GOT3 (cell line): ENCODE measurements at regions not wholly inside any gene's neighbourhood (a gene's known extent, or its start where the extent isn't known, plus 50 kb on each side); places are given as distances from the start of the nearest gene placed in this dataset.

Experiments used
- DNase-seq: peaks from one replicate; lab custom pipeline; 2025; ENCODE audit warnings: mixed read lengths; lab: John Stamatoyannopoulos, UW

- DNase-seq, result peak; percentile 16
These were observed 131.4 kb upstream of the SLC1A4 start for GRCh38 chr2:64857581-64858471.

DNA sequence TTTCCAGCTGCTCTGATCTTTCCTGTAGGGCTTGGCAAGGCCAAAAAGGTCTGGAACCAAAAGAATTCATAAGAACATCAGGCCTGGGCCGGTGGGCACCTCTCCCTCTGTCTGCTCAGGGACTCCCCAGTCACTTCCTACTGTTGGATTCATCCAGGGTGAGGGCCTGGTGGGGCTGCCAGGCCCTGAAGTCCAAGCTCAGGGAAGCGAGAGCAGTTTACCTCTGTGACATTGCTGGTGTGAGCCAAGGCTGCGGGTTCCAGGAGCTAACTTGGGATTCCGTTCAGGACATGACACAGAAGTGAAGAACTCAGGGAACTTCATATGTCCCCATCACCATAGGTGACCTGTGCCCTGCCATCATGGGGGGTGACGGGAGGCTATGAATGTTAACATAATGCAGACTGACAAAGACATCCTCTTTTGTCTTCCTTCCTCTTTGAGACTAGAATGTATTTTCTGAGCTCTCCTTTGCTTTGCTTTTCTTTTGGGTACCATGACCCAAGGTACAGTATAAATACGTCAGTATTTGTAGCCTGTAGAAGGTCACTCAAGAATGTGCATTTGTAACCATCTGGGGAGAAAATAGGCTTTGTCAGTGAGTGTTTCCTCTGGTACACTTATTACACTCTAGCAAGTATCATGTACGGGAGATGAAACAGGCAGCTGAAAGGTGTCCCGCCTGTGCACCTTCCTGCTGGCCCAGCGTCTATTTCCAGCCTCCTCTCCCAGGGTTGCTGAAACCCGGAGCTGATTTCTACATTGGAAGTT, 130.5 kb upstream of the SLC1A4 start:
- no peak for DNase-seq

GRCh38 chr2:64859312-64860212, 129.6 kb upstream of the SLC1A4 start:
- DNase-seq, result peak; percentile 71

GRCh38 chr2:64860276-64860885, 128.8 kb upstream of the SLC1A4 start:
- DNase-seq, result no peak

DNA sequence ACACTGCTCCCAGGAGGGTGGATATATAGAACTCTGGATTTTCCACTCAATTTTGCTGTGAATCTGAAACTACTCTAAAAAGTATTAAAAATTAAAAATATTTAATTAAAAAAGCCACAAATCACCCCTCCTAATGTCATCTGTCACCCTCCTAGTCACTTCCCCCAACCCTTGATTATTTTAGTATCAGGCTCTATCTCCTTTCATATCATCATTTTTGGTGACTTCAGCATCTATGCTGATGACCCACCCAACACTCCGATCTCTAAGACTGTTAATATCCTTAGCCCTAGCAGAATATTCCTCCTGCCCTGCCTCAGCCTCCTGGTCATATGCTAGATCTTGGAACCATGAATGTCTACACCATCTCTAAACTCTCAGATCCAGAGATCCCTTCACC, 128.3 kb upstream of the SLC1A4 start:
- DNase-seq, result no peak

DNA sequence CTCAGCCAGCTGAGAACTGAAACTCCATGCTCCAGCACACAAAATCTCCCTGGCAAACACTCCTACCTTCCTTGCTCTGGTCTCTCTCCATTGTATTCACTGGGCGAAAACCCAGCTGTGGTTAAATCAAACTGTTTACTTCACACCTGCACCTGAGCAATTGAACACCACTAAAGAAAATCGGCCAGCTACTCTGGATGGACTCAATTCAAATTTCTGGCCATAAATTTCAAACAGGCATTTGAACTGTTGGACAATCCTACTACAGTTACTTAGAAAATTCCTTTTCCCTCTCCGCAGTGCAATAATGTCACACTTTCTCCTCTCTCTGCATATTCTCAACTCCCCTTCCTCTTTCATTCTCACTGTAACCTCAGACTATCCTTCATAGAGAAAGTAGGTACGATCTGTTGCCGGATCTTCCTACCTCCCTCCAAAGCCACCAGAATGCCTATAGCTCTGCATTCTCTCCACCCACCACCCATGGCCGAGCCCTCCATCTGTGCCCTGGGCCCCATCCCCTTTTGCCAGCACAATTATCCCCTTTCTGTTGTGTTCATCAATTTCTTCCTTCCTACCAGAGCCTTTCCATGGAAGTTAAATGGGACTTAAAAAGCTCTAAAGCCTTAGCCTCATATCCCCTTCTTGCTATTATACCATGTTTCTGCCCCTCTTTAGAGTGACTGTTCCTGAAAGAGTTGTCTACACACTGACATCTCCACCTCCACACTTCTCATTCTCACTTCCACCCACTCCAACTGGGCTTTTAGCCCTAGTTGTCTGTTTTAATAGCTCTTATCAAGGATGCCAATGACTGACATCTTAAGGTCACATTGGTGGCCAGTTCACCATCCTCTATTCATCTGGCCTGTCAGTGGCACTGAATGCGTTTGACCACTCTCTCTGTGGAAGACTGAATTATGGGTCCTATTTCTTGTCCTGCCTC, 127.5 kb upstream of the SLC1A4 start:
- DNase-seq, result no peak

DNA sequence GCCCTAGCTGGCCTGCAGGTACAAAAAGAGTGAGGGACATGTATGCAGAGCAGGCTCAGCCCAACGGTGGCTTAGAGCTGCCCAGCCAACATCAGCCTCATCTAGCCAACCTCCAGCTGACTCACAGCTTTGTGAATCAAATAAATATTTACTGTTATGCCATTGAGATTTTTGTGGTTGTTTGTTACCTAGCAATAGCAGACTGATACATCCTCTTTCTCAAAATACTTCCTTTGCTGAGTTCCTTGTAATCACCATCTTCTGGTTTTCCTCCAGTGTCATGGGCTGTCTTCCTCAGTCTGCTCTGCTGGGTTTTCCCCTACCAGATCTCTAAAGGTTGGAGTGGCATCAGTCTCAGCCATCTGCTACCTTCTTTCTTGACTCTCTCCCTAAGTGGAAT, 126.6 kb upstream of the SLC1A4 start:
- no peak for DNase-seq

- DNase-seq, result no peak
These were observed 125.9 kb upstream of the SLC1A4 start for GRCh38 chr2:64863097-64863820.

GRCh38 chr2:64865073-64865830, 123.9 kb upstream of the SLC1A4 start:
- DNase-seq, result peak; percentile 43

DNA sequence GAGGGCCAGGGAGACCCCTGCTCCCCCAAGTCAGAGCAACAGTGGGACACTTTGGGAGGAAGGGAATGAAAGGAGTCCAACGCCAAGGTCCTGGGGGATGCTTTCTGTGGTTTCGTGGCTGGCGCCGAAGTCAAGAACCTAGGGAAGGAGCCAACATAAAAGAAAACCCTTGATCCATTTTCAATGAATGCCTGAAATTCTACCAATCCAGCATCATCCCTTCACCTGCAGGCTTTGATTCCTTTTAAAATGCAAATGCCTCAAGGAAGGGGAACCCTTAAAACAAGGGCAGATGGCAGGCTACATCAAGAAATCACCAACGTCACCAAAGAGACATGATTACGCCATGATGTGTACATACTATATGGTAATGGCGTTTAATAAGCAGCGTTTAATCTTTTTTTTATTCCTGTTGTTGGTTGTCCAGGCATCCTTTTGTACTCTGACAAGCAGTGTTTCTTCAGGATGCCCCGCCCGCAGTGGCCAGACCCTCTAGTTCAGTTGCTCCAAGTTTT, 123.3 kb upstream of the SLC1A4 start:
- no peak for DNase-seq

DNA sequence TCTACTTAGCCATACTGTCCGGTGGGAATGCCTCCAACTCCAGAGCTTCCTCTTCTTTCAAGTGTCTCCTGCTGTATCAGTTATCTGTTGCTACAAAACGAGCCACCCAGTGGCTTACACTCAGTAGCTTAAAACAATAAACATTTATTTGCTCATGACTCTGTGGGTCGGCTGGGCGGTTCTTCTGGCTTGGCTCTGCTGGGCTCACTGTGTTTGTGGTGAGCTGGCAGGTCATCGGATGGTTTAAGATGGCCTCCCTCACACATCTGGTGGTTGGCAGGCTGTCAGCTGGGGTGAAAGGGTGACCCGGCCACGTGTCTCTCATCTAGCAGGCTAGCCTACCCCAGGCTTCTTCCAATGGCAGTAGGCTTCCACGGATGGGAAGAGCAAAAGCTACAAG, 122.4 kb upstream of the SLC1A4 start:
- peak; percentile 29 for DNase-seq

GRCh38 chr2:64867253-64867996, 121.8 kb upstream of the SLC1A4 start:
- DNase-seq, result no peak

DNA sequence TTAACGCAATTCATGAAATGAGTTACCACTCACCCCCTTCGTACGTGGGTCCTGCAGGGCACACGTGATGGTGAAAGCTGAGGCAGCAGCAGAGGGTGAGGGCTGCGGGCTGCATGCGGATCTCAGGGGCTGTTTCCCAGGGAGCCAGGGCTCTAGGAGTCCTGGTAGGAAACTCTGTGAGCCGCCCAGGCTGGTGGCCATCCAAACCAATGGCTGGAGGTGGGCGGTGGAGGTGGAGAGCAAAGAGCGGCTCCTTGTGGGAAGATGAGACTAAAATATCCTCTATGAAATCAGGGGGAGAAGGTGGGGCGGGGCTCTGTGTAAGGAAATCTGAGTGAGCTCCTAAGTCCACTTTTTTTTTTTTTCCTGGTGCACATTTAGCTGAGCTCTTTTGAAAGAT, 120.1 kb upstream of the SLC1A4 start:
- no peak for DNase-seq

DNA sequence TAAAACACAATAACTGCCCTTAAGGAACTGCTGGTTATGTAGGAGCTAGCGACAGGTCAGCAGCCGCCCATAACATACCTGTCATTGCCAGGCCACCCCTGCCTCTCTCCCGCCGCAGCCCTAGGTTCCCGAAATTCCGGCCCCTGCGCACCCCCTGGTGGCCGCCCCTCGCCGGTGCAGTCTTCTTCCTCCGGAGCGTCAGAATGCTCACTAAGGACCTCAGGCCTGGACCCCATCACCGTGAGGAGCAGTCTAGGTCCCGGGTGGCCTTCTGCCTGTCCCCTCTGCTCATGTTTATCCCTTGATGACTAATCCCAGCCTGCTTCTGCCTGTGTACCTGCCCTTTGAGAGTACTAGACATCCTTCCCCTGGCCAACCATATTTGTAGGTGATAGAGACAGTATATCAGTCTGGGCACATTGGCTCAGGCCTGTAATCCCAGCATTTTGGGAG, 115.7 kb upstream of the SLC1A4 start:
- DNase-seq, result peak; percentile 18

GRCh38 chr2:64874593-64874992, 114.6 kb upstream of the SLC1A4 start:
- DNase-seq, result no peak

- no peak for DNase-seq
These were observed 113.8 kb upstream of the SLC1A4 start for GRCh38 chr2:64875368-64875767.

DNA sequence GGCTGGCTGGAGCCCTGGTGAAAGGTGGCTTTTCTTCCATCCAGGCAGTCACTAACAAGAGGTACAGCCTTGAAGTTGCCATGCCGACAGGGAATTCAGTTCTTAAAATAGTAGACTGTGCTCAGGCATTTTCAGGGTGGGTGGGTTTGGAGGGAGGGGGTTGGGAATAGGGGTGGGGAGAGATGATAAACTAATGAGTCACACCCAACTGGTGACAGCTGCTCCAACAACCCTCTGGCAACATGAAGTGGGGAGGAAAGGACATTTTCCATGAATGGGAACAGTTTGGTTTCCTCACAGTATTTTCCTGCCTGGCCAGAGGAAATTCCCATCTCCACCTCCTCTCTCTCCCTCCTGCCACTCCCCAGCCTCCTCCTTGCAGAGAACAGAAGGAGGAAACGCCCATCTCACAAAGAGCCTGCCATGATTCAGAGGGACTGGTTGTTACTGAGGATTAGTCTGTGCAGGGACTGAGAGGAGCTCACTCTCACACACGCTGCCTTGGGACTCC, 113.0 kb upstream of the SLC1A4 start:
- no peak for DNase-seq

GRCh38 chr2:64879745-64880144, 109.5 kb upstream of the SLC1A4 start:
- DNase-seq, result no peak
